HUDEP-2 (cell line): ENCODE measurements at regions not wholly inside any gene's neighbourhood (a gene's known extent, or its start where the extent isn't known, plus 50 kb on each side); places are given as distances from the start of the nearest gene placed in this dataset.

ENCODE experiments used
- DNase-seq, 76 experiments: peaks; one replicate each; lab custom pipeline; 2025; ENCODE audit not compliant: unreplicated experiment in 76 of 76; lab: John Stamatoyannopoulos, UW

- no peak for DNase-seq
These were observed 285.1 kb downstream of the HS3ST3A1 start for GRCh38 chr17:13316657-13317056.

DNA sequence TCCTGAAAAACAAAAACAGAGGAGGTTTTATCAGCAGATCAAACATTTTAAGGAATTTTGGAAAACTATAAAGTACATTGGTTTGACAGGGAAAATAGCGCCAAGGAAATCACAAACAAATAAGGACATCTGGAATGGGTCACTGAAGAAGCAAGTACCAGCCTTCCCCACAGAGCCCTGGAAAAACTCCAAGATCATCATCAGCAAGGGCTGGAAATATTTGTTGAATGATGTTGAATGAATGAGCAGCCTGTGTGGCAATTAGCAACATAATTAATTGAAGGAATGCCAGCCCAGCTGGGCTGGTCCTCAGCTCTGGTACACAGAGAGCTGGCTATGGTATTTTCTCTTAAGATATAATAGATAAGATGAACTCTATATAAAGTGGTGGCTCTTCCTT lies 290.4 kb downstream of the HS3ST3A1 start:
- DNase-seq, result no peak

DNA sequence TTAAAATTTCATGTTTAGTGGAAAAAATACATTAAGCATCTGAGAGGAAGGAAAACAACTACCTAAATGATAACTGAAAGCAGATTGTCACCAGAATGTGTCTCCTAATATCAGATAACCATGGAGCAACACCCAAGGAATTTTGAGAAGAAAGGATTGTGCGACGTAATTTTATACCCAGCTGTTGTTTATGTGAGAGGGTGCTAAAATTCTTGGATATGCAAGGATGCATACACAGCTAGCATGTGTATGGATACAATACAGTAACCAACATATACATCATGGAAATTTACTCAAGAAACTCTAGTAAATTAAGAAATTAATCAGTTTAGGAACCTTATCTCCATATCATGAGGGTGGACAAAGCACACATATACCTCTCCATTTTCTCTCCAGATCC lies 290.9 kb downstream of the HS3ST3A1 start:
- no peak for DNase-seq

GRCh38 chr17:13306310-13306962 lies 288.6 kb upstream of the ELAC2 start:
- peak in 29 of 76 experiments; percentile 1 to 52 (median 17) for DNase-seq

DNA sequence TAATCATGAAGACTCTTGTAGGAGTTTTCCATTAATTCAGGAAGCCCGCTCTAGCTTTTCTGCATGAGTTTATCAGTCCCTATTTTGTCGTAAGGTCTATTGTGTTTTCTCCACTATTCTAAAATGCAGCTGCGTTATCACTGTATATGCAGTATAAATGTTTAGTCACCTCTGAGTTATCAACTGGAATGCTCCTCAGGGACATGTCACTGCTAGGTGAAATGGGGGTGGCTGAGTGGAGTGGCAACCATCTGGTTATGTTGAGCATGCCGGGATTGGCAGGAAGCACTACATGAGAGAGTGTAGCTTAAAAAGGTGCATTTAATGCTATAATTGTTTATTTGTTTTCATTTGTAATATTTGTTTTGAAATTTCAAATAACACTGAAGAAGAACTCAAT lies 285.2 kb upstream of the ELAC2 start:
- DNase-seq, result no peak

DNA sequence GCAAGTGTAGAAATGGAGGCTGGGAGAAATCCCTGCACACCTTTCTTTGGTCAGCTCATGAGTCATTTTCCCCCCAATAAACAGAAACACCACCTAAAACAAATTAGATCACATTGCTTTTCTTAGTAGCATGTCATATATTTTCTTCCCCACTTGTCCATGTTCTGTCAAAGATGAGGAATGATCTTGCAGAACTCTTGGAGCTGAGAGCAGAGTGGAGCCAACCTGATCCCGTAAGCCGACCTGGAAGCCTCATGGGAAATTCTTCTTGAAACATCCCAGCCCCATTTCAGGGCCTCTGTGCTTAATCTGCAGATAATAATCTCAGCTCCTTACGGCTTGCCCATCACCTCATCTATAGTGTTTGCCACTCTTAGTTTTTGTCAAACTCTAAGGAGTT lies 284.6 kb upstream of the ELAC2 start:
- no peak for DNase-seq

- DNase-seq, result no peak
These were observed 279.4 kb upstream of the ELAC2 start for GRCh38 chr17:13297183-13297582.

- DNase-seq, result no peak
These were observed 275.6 kb upstream of the ELAC2 start for GRCh38 chr17:13293421-13293820.

GRCh38 chr17:13292291-13292690 lies 274.5 kb upstream of the ELAC2 start:
- DNase-seq, result no peak

GRCh38 chr17:13288248-13288647 lies 270.4 kb upstream of the ELAC2 start:
- DNase-seq, result no peak

- DNase-seq, result no peak
These were observed 269.4 kb upstream of the ELAC2 start for GRCh38 chr17:13287226-13287625.

DNA sequence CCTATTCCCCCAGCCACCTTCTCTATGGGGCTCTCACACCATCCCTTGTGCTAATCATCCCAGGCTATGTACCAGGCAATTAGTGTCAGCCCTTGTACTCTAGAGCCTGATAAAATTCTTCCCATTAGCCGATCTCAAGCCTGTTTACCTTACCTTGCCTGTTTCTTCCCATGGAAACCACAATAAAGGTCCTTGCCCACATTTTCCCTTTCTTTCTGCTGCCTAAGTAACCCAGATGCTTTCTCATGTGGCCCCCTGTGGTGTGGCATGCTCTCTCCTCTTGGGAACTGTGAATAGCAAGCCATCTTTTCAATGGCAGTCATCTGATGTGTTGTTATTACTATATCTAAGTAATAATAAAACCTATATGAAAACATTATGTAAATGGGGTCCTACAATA lies 265.8 kb upstream of the ELAC2 start:
- DNase-seq, result no peak

DNA sequence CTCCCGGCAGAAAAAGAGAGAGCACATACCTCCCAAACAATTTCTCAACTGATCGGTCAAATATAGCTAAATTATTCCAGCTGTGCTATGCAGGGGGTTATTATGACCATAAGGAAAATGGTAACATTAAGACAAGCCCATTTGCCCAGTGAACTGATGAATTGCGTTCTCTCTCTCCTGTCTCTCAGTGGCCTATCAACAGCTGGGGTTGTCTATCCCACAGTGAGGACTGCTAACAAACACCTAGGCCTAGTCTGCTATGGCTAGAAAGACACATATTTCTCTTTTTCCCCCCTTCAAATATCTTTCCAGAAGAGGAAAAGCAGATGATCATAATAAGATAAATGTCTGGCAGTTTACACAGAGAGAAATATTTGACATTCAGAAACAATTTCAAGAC lies 263.8 kb upstream of the ELAC2 start:
- no peak for DNase-seq

- DNase-seq, result no peak
These were observed 256.0 kb upstream of the ELAC2 start for GRCh38 chr17:13273806-13274205.

- no peak for DNase-seq
These were observed 254.5 kb upstream of the ELAC2 start for GRCh38 chr17:13272296-13272695.

GRCh38 chr17:13268791-13269595 lies 251.2 kb upstream of the ELAC2 start:
- no peak for DNase-seq

DNA sequence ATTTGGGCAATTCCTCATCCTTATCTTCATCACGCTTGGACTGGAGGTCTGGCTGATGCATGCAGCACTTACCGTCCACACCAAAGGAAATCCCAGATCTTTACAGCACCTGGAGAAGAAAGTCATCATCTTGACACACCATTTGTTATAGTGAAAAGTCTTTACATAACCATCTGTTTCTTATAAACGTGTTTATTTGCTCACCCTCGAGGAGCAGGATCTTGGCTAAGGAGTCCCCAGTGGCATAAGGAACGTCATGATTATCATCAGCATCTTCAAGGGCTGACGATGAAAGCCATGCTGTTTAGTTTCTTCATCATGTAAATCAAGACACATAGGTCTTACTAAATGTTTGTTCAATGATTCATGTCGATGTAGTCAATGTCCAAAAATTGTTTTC lies 248.8 kb upstream of the ELAC2 start:
- no peak for DNase-seq

DNA sequence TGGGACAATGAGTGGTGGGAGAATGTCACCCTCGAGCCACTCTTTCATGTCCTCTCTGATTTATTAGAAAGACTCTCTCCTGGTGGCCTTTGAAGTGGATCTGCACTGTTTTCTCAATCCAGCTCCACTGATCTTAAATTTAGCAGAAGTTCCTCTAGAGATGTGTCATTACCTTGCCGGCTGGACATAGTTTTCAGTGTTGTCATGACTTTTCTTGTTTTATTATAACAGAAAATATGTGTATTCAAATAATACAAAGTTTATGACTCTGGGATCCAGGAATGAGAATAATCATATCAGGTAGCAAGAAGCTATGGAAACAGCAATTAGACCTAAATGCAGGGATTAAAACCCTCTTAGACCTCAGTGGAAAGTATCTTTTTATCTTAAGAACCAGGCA lies 247.5 kb upstream of the ELAC2 start:
- no peak for DNase-seq

DNA sequence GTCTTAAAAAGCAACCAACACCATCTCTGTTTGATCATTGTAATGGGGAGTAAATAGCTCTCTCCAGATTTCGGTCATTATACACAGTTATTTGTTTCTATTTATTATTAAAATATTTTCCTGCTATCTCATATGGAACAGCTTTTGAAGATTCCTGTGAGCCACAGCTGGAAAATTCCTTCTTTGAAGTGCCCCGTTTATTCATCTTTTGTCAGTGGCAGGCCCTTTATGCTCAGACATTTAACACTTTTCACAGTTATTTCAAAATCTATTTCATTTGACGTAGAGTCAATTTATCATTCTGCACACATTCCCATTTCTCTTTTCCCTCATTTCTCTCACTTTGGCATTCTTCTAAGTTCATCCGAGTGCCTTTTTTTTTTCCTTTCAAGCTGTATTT lies 245.9 kb upstream of the ELAC2 start:
- DNase-seq, result no peak

DNA sequence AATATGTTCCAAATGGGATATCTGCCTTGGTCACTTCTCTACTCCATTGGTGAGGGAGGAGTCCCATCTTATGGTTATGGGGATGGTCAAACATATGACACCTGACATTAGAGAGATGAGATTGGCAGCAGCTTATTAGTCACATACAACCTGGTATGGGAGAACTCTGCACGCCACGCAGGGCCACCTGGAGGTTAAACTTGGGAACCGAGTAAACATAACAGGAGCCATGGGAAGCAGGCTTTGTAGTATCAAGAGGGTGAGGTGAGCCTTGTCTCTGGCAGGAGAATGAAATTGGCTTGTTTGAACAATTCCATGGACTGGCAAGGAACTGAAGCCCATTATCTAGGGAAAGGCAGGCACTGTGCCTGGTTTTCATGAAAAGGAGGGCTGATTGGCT lies 238.7 kb upstream of the ELAC2 start:
- no peak for DNase-seq

GRCh38 chr17:13253733-13254410 lies 236.0 kb upstream of the ELAC2 start:
- no peak for DNase-seq

DNA sequence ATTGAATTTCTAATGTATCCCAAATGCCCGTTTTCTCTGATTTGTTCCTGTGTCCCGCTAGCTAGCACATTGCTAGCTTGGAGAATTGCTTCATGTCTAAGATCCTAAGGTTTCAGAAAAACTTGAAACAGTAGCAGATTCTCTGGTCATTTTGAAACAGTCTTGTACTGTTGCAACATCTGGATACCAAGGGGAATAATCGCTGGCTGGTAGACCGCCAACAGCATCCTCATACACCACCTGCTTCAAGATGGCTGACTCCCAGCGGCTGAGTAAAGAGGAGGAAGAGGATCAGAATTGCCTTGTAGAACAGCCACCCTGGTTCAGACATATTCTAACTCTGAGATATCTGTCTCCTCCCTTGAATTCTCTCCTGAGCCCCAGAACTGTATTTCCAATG lies 226.7 kb upstream of the ELAC2 start:
- no peak for DNase-seq
